K562 (cell line): ENCODE measurements at regions not wholly inside any gene's neighbourhood (a gene's known extent, or its start where the extent isn't known, plus 50 kb on each side); places are given as distances from the start of the nearest gene placed in this dataset.

ENCODE experiments used
- ATAC-seq: fragments of 200-7000 bp; cut with Tn5 transposase; 3 replicates; pipeline ENCODE4 v1.9.1; 2020; ENCODE audit warnings: moderate library complexity
- BruUV-seq: library from RNA; stranded (reverse); fragments of 400-500 nt; replicated peaks from 2 replicates; lab custom pipeline; 2021; lab: Mats Ljungman, UMichigan
- CTCF ChIA-PET: fragments of 300-600 bp; formaldehyde crosslinking; extraction: SDS; loops from one replicate; lab custom pipeline; 2021; ENCODE audit warnings: low intra/inter-chr PET ratio; lab: Yijun Ruan, JAX
- POLR2A ChIA-PET: fragments of 300-600, 350-650 bp; sonication (Branson Sonifier 250); formaldehyde crosslinking; extraction: SDS; loops from one replicate; lab custom pipeline; 2021; ENCODE audit warnings: antibody characterized with exemption, inconsistent platforms; lab: Yijun Ruan, JAX
- DNase-seq, 4 experiments: peaks; one replicate each; pipeline versions ENCODE4 v3.0.0 to v3.0.0-alpha.2; 2011 to 2018; ENCODE audit warnings: low spot score in 3 of 4, mixed read lengths in 3 of 4; ENCODE audit errors: extremely low read depth in 1 of 4
- FAIRE-seq: peaks from 2 replicates; lab custom pipeline; 2011; peaks lifted over from hg19 to GRCh38; lab: Jason Lieb, UNC
- H2AFZ ChIP-seq: 2 replicates; pipeline ENCODE4 v1.6.0; 2011; ENCODE audit warnings: low read depth, low read length, control low read depth, inconsistent platforms
- H3K27ac ChIP-seq: fragments of 200-600 bp; 3 replicates; pipeline ENCODE4 v1.8.0; 2011; ENCODE audit warnings: low read depth, mild to moderate bottlenecking, control low read depth, inconsistent platforms, low read length, moderate library complexity, mixed read lengths; ENCODE audit errors: extremely low read depth
- H3K27me3 ChIP-seq, 2 experiments: fragments of 300-600 bp in 1 of 2; 2 replicates in 1 of 2; 3 replicates in 1 of 2; pipeline versions ENCODE4 v1.6.0 to v1.8.0; 2011; ENCODE audit warnings: inconsistent platforms in 2 of 2, low read length in 2 of 2, mild to moderate bottlenecking in 1 of 2, mixed read lengths in 1 of 2, moderate library complexity in 1 of 2; ENCODE audit not compliant: control insufficient read depth in 2 of 2, insufficient read depth in 2 of 2
- H3K36me3 ChIP-seq: fragments of 300-600 bp; 3 replicates; pipeline ENCODE4 v1.8.0; 2011; ENCODE audit warnings: mild to moderate bottlenecking, low read length, inconsistent platforms; ENCODE audit not compliant: control insufficient read depth, insufficient read depth
- H3K4me1 ChIP-seq, 2 experiments: fragments of 200-600 bp in 1 of 2; replicated peaks in 1 of 2; 2 replicates in 1 of 2; 3 replicates in 1 of 2; pipeline versions ENCODE4 v1.5.1 to v1.8.0; 2011; ENCODE audit warnings: inconsistent platforms in 2 of 2, low read length in 2 of 2, mild to moderate bottlenecking in 1 of 2, mixed read lengths in 1 of 2, moderate library complexity in 1 of 2; ENCODE audit not compliant: control insufficient read depth in 2 of 2, insufficient read depth in 2 of 2
- H3K4me2 ChIP-seq: 2 replicates; pipeline ENCODE4 v1.6.1; 2011; ENCODE audit warnings: low read length, control low read depth, inconsistent platforms, mixed read lengths; ENCODE audit not compliant: insufficient read depth
- H3K4me3 ChIP-seq: fragments of 200-600 bp; sonication (generic), shearing (Covaris generic); 2 replicates; pipeline ENCODE4 v1.5.1; 2016; ENCODE audit warnings: control low read depth, inconsistent platforms
- H3K79me2 ChIP-seq: fragments of 200-600 bp; 3 replicates; pipeline ENCODE4 v1.8.0; 2011; ENCODE audit warnings: low read length, inconsistent platforms; ENCODE audit not compliant: control insufficient read depth, insufficient read depth
- H3K9ac ChIP-seq, 2 experiments: 2 replicates each; pipeline versions ENCODE4 v1.6.0 to v1.6.1; 2011; ENCODE audit warnings: low read depth in 2 of 2, low read length in 2 of 2, control low read depth in 1 of 2, inconsistent platforms in 1 of 2, mild to moderate bottlenecking in 1 of 2, mixed read lengths in 1 of 2; ENCODE audit not compliant: insufficient read depth in 1 of 2
- H3K9me1 ChIP-seq: one replicate; pipeline ENCODE4 v1.6.0; 2011; ENCODE audit warnings: inconsistent platforms, mild to moderate bottlenecking, low read length, moderate library complexity; ENCODE audit not compliant: control insufficient read depth, insufficient read depth
- H3K9me3 ChIP-seq: replicated peaks from 2 replicates; pipeline ENCODE4 v1.5.1; 2011; ENCODE audit warnings: low read depth, low read length, inconsistent platforms; ENCODE audit not compliant: control insufficient read depth, insufficient read depth
- H4K20me1 ChIP-seq: replicated peaks from 2 replicates; pipeline ENCODE4 v1.6.1; 2011; ENCODE audit warnings: low read length, inconsistent platforms, mixed read lengths; ENCODE audit not compliant: control insufficient read depth, insufficient read depth
- CREB1 ChIP-seq, 2 experiments: sonication (generic) in 1 of 2; formaldehyde crosslinking in 1 of 2; IDR thresholded peaks; 2 replicates each; pipeline versions ENCODE4 v1.6.1 to v1.8.0; 2012 to 2022; ENCODE audit warnings: inconsistent platforms in 1 of 2, mild to moderate bottlenecking in 1 of 2, missing genetic modification reagents in 1 of 2, moderate library complexity in 1 of 2
- ETS2 ChIP-seq: IDR thresholded peaks from 2 replicates; pipeline ENCODE4 v1.6.1; 2016; ENCODE audit warnings: borderline replicate concordance, missing genetic modification characterization, mild to moderate bottlenecking, moderate library complexity, missing compliant biosample characterization; ENCODE audit not compliant: poor library complexity, severe bottlenecking
- HNRNPK ChIP-seq: fragments of 200-400 bp; formaldehyde crosslinking; IDR thresholded peaks from one replicate; pipeline ENCODE4 v1.6.1; 2018; ENCODE audit warnings: mild to moderate bottlenecking, low read depth, low read length; ENCODE audit not compliant: poor library complexity, severe bottlenecking
- OTX1 ChIP-seq: fragments of 450-650 bp; formaldehyde crosslinking; IDR thresholded peaks from 2 replicates; pipeline ENCODE4 v1.4.0; 2022; ENCODE audit warnings: mild to moderate bottlenecking
- U2AF1 ChIP-seq: fragments of 200-400 bp; formaldehyde crosslinking; optimal IDR thresholded peaks from 2 replicates; pipeline ENCODE3; 2017; ENCODE audit warnings: mild to moderate bottlenecking, low read depth, low read length, moderate library complexity
- ZNF766 ChIP-seq: fragments of 200-800 bp; sonication (Bioruptor generic); conservative IDR thresholded peaks from 2 replicates; pipeline ENCODE4 v1.6.1; 2016; ENCODE audit warnings: missing genetic modification characterization, missing compliant biosample characterization
- WGBS: fragments of 100-300 bp; shearing (Covaris generic); methylation state at CpG from one replicate; pipeline ENCODE4 v1.1.6; 2016; ENCODE audit warnings: low coverage, mixed read lengths; ENCODE audit not compliant: insufficient coverage; ENCODE audit errors: missing lambda C conversion rate; 5-methylcytosine and 5-hydroxymethylcytosine counted together
- in situ Hi-C: fragments of 300-500 bp; cut with MboI; formaldehyde crosslinking; loops from 4 replicates; pipeline ENCODE4 v1.15.0; 2018; ENCODE audit warnings: inconsistent platforms, mixed read lengths
- intact Hi-C: fragments of 100-400 bp; cut with micrococcal nuclease; formaldehyde crosslinking; loops from 2 replicates; pipeline ENCODE4 v1.14.2; 2022
- TF ChIP-seq, protein P1 (sequence below): fragments of 450-650 bp; formaldehyde crosslinking; IDR thresholded peaks from 2 replicates; pipeline ENCODE4 v1.4.0; 2022; ENCODE audit warnings: missing genetic modification characterization
- TF ChIP-seq, protein P2 (sequence below): sonication (generic); formaldehyde crosslinking; IDR thresholded peaks from 2 replicates; pipeline ENCODE4 v1.8.0; 2022; ENCODE audit warnings: mild to moderate bottlenecking, missing genetic modification reagents

DNA sequence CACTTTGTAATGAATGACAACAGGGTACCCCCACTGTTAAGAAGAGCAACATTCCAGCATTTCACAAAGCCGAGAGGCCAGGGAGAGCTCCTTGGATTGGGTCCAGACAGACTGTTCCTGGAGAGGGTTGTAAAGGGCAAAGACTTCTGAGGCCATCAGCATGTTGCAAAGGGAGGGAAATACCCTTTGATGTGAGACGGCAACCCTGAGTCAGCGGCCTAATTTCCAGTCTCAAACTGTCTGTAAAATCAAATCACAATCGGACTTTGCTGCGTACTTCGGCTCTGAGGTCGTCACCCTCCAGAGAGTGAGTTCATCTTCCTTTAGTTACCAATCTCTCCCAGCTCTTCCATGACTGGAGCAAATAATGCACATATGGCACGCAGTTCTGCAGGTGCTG, 101.0 kb upstream of the DTNBP1 start:
- CTCF ChIA-PET: no interaction called here
- Histone ChIP-seq H3K27me3 (no peaks in the 10 kb centered on the region), H3K36me3 (no peaks in the 10 kb centered on the region), H4K20me1 (no peaks in the 10 kb centered on the region), H2AFZ (no peak overlapping the region), H3K9me3 (no peaks in the 10 kb centered on the region), H3K4me1 (peaks cover 0 to 4% of the 10 kb centered on the region in 2 experiments; a peak in 2 of 5 replicates), H3K9ac (peak overlapping the region in 1 of 2 experiments; percentile 61; a peak in 1 of 4 replicates), H3K4me2 (no peak overlapping the region), H3K79me2 (no peaks in the 10 kb centered on the region), H3K27ac (no peak overlapping the region), H3K4me3 (no peak overlapping the region), H3K9me1 (no peaks in the 10 kb centered on the region)
- in situ Hi-C loops (no loop called here), intact Hi-C loops (no loop called here)
- no peak for FAIRE-seq
- no peak for DNase-seq
- POLR2A ChIA-PET: interaction anchor here (0.8 to 0.9 kb wide), 2 partner anchors 365 to 504 kb away, joined by 3 read pairs; partner anchors contain the start of gene MYLIP
- WGBS: 35% methylated on average over 8 of the region's 8 CpGs
- BruUV-seq: no TSS peak
- no peak; the same call in 2 of the 3 replicates for ATAC-seq
- TF ChIP-seq OTX1 (CRISPR knock-in tag) (no peak), HNRNPK (no peak), ETS2 (tag) (no peak), ZNF766 (CRISPR knock-in tag) (no peak), CREB1 (IDR thresholded peaks at IDR 0.05) (no peak), CREB1 (CRISPR knock-in tag; IDR thresholded peaks at IDR 0.05) (no peak), U2AF1 (no peak)
- TF ChIP-seq, protein P1, sequence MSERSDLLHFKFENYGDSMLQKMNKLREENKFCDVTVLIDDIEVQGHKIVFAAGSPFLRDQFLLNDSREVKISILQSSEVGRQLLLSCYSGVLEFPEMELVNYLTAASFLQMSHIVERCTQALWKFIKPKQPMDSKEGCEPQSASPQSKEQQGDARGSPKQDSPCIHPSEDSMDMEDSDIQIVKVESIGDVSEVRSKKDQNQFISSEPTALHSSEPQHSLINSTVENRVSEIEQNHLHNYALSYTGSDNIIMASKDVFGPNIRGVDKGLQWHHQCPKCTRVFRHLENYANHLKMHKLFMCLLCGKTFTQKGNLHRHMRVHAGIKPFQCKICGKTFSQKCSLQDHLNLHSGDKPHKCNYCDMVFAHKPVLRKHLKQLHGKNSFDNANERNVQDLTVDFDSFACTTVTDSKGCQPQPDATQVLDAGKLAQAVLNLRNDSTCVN (CRISPR knock-in tag): no peak
- TF ChIP-seq, protein P2, sequence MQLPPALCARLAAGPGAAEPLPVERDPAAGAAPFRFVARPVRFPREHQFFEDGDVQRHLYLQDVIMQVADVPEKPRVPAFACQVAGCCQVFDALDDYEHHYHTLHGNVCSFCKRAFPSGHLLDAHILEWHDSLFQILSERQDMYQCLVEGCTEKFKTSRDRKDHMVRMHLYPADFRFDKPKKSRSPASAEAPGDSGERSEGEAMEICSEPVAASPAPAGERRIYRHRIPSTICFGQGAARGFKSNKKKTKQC (CRISPR knock-in tag): no peak
